ENCODE measurements at regions not wholly inside any gene's neighbourhood (a gene's known extent, or its start where the extent isn't known, plus 50 kb on each side); places are given as distances from the start of the nearest gene placed in this dataset.
A peak's percentile ranks its signal among the peaks of the same experiment; 100 is the strongest.

DNA sequence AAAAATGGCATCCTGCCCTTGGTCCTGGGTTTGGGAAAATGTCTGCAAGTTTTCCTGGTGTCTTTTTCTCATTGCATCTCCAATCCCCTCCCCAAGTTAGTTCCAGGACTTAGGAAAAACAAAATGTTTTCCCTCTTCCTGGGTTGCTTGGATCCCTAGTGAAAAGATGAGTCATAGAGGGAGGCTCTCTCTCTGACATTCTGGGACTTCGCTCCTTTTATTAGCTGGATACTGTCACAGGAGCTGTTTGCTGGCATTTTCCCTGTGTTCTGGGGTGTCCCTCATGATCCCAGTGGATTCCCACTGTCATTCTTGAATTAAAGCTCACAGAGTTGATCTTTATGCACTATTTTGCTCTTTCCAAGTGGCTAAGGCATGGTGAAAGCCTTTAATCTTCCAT lies 316.4 kb upstream of the MBL2 start:
- DNase-seq (ENCODE audit: low spot score, unreplicated experiment): no peak
- Mint-ChIP-seq H3K36me3 (ENCODE audit: insufficient read depth) (peaks cover 1% of the 10 kb centered on the region), H3K27ac (no peak overlapping the region), H3K4me3 (ENCODE audit: low read depth) (no peak overlapping the region), H3K9me3 (ENCODE audit: low read depth) (peaks cover 25% of the 10 kb centered on the region), H3K27me3 (no peaks in the 10 kb centered on the region), H3K4me1 (ENCODE audit: low read depth) (peaks cover 2% of the 10 kb centered on the region)
- TF ChIP-seq, protein P1, sequence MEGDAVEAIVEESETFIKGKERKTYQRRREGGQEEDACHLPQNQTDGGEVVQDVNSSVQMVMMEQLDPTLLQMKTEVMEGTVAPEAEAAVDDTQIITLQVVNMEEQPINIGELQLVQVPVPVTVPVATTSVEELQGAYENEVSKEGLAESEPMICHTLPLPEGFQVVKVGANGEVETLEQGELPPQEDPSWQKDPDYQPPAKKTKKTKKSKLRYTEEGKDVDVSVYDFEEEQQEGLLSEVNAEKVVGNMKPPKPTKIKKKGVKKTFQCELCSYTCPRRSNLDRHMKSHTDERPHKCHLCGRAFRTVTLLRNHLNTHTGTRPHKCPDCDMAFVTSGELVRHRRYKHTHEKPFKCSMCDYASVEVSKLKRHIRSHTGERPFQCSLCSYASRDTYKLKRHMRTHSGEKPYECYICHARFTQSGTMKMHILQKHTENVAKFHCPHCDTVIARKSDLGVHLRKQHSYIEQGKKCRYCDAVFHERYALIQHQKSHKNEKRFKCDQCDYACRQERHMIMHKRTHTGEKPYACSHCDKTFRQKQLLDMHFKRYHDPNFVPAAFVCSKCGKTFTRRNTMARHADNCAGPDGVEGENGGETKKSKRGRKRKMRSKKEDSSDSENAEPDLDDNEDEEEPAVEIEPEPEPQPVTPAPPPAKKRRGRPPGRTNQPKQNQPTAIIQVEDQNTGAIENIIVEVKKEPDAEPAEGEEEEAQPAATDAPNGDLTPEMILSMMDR (IDR thresholded peaks at IDR 0.05; ENCODE audit: unreplicated experiment): no peak

DNA sequence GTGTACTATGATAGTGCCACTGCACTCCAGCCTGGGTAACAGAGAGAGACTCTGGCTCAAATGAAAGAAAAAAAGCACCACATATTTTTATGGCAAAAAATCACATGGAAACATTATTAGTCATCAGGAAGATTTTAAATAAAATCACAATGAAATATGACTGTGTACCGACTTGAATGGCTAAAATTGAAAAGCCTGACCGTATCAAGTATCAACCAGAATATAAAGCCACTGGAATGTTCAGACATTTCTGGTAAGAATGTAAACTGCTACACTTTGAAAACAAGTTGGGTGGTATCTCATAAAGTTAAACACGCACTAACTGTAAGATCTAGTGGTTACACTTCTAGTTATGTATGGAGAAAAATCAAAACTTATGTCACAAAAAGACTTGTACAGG lies 306.7 kb upstream of the MBL2 start:
- Mint-ChIP-seq H3K4me1 (ENCODE audit: low read depth) (peaks cover 3% of the 10 kb centered on the region), H3K27me3 (no peaks in the 10 kb centered on the region), H3K36me3 (ENCODE audit: insufficient read depth) (no peaks in the 10 kb centered on the region), H3K9me3 (ENCODE audit: low read depth) (peaks cover 26% of the 10 kb centered on the region), H3K27ac (no peak overlapping the region), H3K4me3 (ENCODE audit: low read depth) (no peak overlapping the region)
- no peak for DNase-seq (ENCODE audit: low spot score, unreplicated experiment)
- TF ChIP-seq, protein P1 (IDR thresholded peaks at IDR 0.05; ENCODE audit: unreplicated experiment): no peak

DNA sequence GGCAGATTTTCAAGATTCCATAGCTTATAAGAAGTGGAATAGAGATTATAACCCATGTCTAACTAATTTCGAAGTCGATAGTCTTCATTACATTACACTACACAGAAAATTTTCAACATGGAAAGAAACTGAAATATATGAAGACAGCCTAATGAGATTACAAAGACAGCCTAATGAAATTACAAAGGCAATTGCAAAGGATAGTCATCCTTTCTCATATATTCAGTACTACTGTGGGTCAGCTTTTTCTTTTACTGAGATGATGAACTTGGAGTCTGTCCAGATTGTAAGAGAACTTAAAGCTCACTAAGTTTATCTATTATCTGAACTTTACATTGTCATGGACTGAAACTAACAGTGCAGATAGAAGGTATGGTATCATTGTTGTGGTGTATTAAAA lies 304.4 kb upstream of the MBL2 start:
- DNase-seq (ENCODE audit: low spot score, unreplicated experiment): no peak

DNA sequence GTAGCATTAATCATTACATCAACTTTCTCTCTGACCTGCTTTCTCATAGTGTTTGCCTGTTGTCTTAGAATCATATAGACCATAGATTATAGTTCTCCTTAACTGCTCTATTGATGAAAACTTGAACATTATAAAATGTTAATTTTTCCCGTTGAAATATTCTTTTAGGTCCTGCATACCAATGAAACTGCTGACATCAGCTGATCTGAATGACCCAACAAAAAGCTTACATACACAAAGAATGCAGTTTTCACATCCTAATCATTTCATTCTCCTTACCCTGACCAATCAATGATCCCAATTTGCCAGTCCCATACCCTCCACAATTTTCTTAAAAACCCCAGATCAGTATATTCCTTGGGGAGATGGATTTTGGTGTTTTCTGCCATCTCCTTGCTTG lies 302.9 kb upstream of the MBL2 start:
- Mint-ChIP-seq H3K9me3 (ENCODE audit: low read depth) (no peaks in the 10 kb centered on the region), H3K4me3 (ENCODE audit: low read depth) (no peak overlapping the region), H3K27me3 (no peaks in the 10 kb centered on the region), H3K4me1 (ENCODE audit: low read depth) (peaks cover 16% of the 10 kb centered on the region), H3K27ac (no peak overlapping the region), H3K36me3 (ENCODE audit: insufficient read depth) (no peaks in the 10 kb centered on the region)
- TF ChIP-seq, protein P1 (IDR thresholded peaks at IDR 0.05; ENCODE audit: unreplicated experiment): no peak
- no peak for DNase-seq (ENCODE audit: low spot score, unreplicated experiment)

More for the DNA sequence above, 304.4 kb upstream of the MBL2 start:
- Mint-ChIP-seq H3K36me3 (ENCODE audit: insufficient read depth) (no peaks in the 10 kb centered on the region), H3K4me3 (ENCODE audit: low read depth) (no peak overlapping the region), H3K27ac (no peak overlapping the region), H3K9me3 (ENCODE audit: low read depth) (peaks cover 11% of the 10 kb centered on the region), H3K27me3 (no peaks in the 10 kb centered on the region), H3K4me1 (ENCODE audit: low read depth) (peaks cover 4% of the 10 kb centered on the region)
- TF ChIP-seq, protein P1 (IDR thresholded peaks at IDR 0.05; ENCODE audit: unreplicated experiment): no peak

DNA sequence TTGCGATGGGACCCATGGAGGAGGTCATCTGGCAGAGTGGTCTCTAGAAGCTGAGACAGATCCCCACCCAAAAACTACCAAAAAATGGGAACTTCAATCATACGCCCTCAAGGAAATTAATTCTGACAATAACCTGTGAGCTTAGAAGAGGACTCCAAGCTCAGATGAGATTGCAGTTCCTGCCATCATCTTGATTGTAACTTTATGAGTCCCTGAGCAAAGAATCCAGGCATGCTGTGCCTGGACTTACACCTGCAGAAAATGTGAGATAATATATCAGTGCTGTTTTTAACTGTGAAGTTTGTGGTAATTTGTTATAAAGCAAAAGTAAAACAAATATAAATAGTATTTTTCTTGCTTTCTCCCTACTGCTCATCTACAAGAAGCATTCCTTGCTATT lies 299.6 kb upstream of the MBL2 start:
- TF ChIP-seq, protein P1 (IDR thresholded peaks at IDR 0.05; ENCODE audit: unreplicated experiment): no peak
- Mint-ChIP-seq H3K4me1 (ENCODE audit: low read depth) (peaks cover 29% of the 10 kb centered on the region), H3K36me3 (ENCODE audit: insufficient read depth) (peaks cover 2% of the 10 kb centered on the region), H3K9me3 (ENCODE audit: low read depth) (no peaks in the 10 kb centered on the region), H3K27ac (peak overlapping the region; percentile 19), H3K4me3 (ENCODE audit: low read depth) (no peak overlapping the region), H3K27me3 (no peaks in the 10 kb centered on the region)
- no peak for DNase-seq (ENCODE audit: low spot score, unreplicated experiment)

Measured in progenitor cell of endocrine pancreas (in vitro differentiated cells).